ENCODE measurements at regions not wholly inside any gene's neighbourhood (a gene's known extent, or its start where the extent isn't known, plus 50 kb on each side); places are given as distances from the start of the nearest gene placed in this dataset.

DNA sequence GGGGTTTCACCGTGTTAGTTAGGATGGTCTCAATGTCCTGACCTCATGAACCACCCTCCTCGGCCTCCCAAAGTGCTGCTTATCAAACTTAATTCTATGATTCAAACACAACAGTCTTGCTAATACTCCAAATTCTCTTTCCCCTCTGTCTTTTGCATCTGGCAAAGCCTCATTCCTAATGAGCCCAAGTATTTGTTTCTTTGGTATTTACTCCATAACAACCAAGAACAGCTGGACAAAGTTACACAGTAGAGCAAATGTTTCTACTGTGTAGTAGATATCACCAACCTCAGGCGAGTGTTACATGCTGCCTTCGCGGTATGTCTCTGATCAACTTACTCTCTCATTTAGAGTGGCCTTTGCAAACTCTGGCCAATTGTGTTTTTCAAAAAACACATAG, 195.8 kb upstream of the KCNN2 start:
- DNase-seq (ENCODE audit: extremely low read depth, insufficient read length), result no peak
- Histone ChIP-seq H3K27me3 (replicated peaks; ENCODE audit: control insufficient read depth, insufficient read depth, low read length) (no peaks in the 10 kb centered on the region), H3K36me3 (ENCODE audit: control insufficient read depth, insufficient read depth, low read length) (no peaks in the 10 kb centered on the region), H3K4me3 (replicated peaks; ENCODE audit: low read depth, low read length) (no peak overlapping the region)
- TF ChIP-seq, protein P1, sequence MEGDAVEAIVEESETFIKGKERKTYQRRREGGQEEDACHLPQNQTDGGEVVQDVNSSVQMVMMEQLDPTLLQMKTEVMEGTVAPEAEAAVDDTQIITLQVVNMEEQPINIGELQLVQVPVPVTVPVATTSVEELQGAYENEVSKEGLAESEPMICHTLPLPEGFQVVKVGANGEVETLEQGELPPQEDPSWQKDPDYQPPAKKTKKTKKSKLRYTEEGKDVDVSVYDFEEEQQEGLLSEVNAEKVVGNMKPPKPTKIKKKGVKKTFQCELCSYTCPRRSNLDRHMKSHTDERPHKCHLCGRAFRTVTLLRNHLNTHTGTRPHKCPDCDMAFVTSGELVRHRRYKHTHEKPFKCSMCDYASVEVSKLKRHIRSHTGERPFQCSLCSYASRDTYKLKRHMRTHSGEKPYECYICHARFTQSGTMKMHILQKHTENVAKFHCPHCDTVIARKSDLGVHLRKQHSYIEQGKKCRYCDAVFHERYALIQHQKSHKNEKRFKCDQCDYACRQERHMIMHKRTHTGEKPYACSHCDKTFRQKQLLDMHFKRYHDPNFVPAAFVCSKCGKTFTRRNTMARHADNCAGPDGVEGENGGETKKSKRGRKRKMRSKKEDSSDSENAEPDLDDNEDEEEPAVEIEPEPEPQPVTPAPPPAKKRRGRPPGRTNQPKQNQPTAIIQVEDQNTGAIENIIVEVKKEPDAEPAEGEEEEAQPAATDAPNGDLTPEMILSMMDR (IDR thresholded peaks at IDR 0.05; ENCODE audit: insufficient read depth, low read length, poor library complexity, severe bottlenecking), result no peak

DNA sequence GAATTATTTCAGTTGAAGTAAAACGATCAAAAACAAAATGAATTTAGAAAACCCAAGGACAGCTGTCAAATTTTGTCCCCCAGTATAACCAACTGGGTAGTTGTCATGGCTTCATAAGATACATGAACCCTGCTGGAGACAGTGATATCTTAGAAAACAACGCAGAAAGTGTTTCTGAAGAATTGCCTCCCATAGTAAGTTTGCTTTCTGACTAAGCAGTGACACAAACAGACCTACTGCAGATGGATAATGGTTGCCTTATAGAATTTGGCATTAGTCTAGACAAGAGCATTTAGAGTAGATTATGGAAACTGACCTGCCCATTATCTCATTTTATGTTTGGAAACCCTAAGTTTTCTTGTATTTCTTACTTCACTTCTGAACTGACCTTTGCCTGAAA, 187.7 kb upstream of the KCNN2 start:
- Histone ChIP-seq H3K36me3 (ENCODE audit: control insufficient read depth, insufficient read depth, low read length) (no peaks in the 10 kb centered on the region), H3K4me3 (replicated peaks; ENCODE audit: low read depth, low read length) (no peak overlapping the region), H3K27me3 (replicated peaks; ENCODE audit: control insufficient read depth, insufficient read depth, low read length) (no peaks in the 10 kb centered on the region)
- no peak for DNase-seq (ENCODE audit: extremely low read depth, insufficient read length)
- TF ChIP-seq, protein P1 (IDR thresholded peaks at IDR 0.05; ENCODE audit: insufficient read depth, low read length, poor library complexity, severe bottlenecking), result no peak

DNA sequence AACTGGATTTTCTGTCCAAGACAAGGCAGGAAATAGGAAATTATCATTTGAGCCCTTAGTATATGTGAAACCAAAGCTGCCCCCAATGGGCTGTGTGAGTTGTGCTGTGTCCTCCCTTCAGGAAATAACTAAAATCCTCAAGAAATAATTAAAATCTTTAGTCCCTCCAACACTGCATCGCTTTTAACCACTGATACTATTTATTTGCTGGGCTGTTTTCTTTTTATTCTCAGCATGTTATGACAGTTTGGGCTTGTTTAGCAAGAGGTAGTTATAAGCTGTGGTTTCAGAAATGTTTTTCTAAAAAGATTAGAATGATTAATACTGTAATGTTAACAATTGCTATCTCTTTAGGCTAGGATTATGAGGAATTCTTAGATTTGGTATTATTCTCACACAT, 187.0 kb upstream of the KCNN2 start:
- TF ChIP-seq, protein P1 (IDR thresholded peaks at IDR 0.05; ENCODE audit: insufficient read depth, low read length, poor library complexity, severe bottlenecking), result no peak
- Histone ChIP-seq H3K27me3 (replicated peaks; ENCODE audit: control insufficient read depth, insufficient read depth, low read length) (no peaks in the 10 kb centered on the region), H3K36me3 (ENCODE audit: control insufficient read depth, insufficient read depth, low read length) (no peaks in the 10 kb centered on the region), H3K4me3 (replicated peaks; ENCODE audit: low read depth, low read length) (no peak overlapping the region)
- no peak for DNase-seq (ENCODE audit: extremely low read depth, insufficient read length)

DNA sequence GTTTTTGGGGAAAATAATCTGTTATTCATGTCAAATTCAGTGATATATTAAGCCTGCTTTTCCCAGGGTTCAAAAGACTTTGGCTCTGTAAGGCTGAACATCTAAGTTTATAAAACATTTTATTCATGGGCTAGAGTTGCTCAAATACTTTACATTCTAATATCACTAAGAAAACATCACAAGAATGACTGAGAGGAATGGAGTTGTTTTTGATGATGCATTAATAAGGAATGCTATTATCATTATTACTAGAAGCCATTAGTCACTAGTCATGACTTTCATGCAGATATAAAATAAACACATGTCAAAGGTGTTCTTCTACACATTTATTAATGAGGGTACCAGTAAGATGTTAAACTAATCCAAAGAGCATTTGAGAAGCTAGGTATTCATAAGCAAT, 185.5 kb upstream of the KCNN2 start:
- Histone ChIP-seq H3K36me3 (ENCODE audit: control insufficient read depth, insufficient read depth, low read length) (no peaks in the 10 kb centered on the region), H3K27me3 (replicated peaks; ENCODE audit: control insufficient read depth, insufficient read depth, low read length) (no peaks in the 10 kb centered on the region), H3K4me3 (replicated peaks; ENCODE audit: low read depth, low read length) (no peak overlapping the region)
- TF ChIP-seq, protein P1 (IDR thresholded peaks at IDR 0.05; ENCODE audit: insufficient read depth, low read length, poor library complexity, severe bottlenecking), result no peak
- DNase-seq (ENCODE audit: extremely low read depth, insufficient read length), result no peak

DNA sequence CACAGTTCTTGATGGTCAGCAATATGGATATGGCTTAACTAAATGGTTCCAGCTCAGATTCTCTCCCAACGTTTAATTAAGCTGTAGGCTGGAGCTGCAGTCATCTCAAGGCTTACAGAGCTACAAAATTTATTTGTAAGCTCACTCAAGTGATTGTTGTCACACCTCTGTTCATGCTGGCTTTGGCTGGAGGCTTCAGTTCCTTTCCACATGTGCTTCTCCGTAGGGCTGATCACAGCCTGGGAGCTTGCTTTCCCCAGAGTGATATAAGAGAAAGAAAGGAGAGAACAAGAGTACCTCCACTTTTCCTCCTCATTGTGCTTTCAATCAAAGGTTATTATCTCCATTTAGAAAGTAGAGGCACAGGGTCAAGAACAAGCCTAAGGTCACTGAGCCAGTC, 182.7 kb upstream of the KCNN2 start:
- no peak for DNase-seq (ENCODE audit: extremely low read depth, insufficient read length)
- Histone ChIP-seq H3K27me3 (replicated peaks; ENCODE audit: control insufficient read depth, insufficient read depth, low read length) (no peaks in the 10 kb centered on the region), H3K36me3 (ENCODE audit: control insufficient read depth, insufficient read depth, low read length) (no peaks in the 10 kb centered on the region), H3K4me3 (replicated peaks; ENCODE audit: low read depth, low read length) (no peak overlapping the region)
- TF ChIP-seq, protein P1 (IDR thresholded peaks at IDR 0.05; ENCODE audit: insufficient read depth, low read length, poor library complexity, severe bottlenecking), result no peak

DNA sequence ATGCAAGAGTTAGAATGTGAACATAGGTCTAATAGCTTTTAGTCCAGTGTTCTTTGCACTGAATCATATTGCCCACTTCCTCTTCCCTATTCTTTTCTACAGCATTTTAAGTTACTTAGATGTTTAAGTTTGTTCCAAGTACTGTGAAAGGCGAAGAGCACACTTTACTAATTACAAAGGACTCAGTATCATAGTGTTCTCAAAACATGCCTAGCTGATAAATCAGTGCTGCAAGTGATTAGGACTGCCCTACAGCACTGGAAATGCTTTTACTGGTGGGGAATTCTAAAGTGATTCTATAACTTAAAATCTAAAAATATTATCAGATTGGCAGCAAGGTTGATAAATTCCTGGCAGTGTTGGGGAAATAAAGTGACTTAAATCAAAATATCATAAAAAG, 177.9 kb upstream of the KCNN2 start:
- Histone ChIP-seq H3K4me3 (replicated peaks; ENCODE audit: low read depth, low read length) (no peak overlapping the region), H3K36me3 (ENCODE audit: control insufficient read depth, insufficient read depth, low read length) (no peaks in the 10 kb centered on the region), H3K27me3 (replicated peaks; ENCODE audit: control insufficient read depth, insufficient read depth, low read length) (no peaks in the 10 kb centered on the region)
- TF ChIP-seq, protein P1 (IDR thresholded peaks at IDR 0.05; ENCODE audit: insufficient read depth, low read length, poor library complexity, severe bottlenecking), result no peak
- no peak for DNase-seq (ENCODE audit: extremely low read depth, insufficient read length)
